Activated effector memory CD4-positive, alpha-beta T cell treated with anti-CD3 and anti-CD28 coated beads, Interleukin-2, amount 50 U/mL, for 16 hours (primary cell): ENCODE measurements at regions not wholly inside any gene's neighbourhood (a gene's known extent, or its start where the extent isn't known, plus 50 kb on each side); places are given as distances from the start of the nearest gene placed in this dataset.
A peak's percentile ranks its signal among the peaks of the same experiment; 100 is the strongest.
"Not testable (repeated sequence)": the region's sequence is repeated elsewhere in the genome, so short reads cannot be mapped to it uniquely, and the experiment has no call there.

ENCODE experiments used
- DNase-seq: peaks from one replicate; pipeline ENCODE4 v3.0.0-alpha.2; 2020

DNA sequence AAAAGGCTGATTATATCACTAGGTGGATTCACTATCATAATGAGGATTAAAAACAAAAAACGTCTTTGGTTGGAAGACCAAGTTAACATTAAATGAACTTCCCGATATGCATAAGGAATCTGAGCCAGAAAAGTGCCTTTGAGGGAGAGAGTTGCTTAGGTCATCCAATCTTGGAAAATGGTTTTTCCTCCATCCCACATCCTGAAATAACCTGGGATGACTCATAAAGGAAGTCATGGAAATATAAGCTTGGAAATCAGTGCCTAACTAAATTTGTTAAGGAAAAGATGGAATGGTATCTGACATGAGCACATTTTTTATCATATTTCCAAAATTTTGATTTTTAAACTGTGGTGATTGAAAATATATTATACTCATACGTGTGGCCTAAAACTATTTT, 66.0 kb downstream of the KBTBD8 start:
- no peak for DNase-seq

DNA sequence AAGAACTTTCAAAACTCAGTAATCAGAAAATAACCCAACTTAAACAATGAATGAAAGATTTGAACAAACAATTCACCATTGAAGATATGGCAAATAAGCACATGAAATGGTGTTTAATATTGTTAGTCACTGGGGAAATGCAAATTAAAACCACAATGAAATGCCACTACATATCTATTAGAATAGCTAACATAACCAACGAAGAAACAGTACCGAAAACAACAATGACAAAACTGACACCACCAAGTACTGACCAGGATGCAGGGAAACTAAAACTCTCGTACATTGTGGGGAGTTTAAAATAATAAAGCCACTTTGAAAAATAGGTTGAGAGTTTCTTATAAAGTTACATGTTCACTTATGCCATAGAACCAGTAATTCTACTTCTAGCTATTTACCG, 69.1 kb downstream of the KBTBD8 start:
- no peak for DNase-seq

DNA sequence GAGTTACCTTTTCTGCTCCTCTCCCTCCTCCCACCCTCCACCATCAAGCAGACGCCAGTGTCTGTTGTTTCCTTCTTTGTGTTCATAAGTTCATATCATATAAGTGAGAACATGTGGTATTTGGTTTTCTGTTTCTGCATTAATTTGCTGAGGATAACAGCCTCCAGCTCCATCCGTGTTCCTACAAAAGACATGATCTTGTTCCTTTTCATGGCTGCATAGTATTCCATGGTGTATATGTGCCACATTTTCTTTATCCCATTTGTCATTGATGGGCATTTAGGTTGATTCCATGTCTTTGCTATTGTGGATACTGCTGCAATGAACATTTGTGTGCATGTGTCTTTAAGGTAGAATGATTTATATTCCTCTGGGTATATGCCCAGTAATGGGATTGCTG, 74.5 kb downstream of the KBTBD8 start:
- not testable (repeated sequence) for DNase-seq

DNA sequence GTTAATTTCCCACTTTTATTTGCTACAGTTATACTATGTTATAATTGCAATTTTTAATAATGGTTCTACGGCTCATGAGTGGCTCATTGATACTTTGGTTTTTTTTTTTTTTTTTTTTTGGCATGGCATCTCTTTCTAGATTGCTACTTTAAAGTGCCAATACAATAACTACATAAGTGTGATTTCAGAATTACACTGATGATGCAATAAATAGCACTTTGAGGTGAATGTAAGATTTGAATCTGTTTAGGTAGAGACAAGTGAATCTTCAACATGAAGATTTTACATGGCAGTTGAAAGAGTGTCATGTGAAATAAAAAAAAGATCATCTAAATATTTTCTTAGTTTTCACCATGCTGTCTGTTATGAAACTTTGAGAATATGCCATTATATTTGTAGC, 75.7 kb downstream of the KBTBD8 start:
- DNase-seq, result no peak

DNA sequence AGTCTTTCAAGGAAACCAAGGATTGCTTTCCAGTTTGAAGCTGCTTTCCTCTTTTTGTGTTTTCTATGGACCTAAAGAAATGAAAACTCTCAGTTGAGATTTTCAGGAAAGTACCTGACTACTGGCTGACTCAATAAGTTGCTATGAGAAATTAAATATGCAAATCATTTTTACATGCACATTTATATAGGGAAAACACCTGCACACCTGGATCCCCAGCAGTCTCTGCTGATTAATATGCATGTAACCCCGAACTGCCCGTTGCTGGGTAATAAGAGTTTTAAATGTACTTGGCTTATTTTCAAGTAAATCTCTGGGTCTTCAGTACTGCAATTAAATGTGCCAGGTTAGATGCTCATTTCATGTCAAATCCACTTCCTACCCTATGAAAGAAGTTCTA, 77.2 kb downstream of the KBTBD8 start:
- no peak for DNase-seq

DNA sequence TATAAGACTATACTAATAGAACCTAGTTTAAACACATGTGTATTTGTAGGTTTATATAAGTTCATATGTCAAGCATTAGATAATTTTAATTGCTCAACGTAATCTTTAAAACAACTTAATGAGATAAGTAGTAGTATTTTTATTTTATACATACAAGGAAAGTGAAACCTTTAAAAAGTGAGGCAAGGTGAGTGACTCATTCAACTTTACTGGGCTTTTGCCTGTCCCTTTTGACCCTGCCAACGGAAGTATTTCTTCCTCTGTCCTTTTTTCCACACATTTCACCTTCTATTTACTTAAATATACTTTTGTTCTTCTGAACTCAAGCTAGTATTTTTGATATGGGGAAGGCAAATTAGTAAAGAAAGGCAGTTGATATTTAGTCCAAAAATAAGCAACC, 78.5 kb downstream of the KBTBD8 start:
- DNase-seq, result no peak

- no peak for DNase-seq
Observed at GRCh38 chr3:67077656-67078055, 79.5 kb downstream of the KBTBD8 start.

GRCh38 chr3:67082533-67083024, 84.5 kb downstream of the KBTBD8 start:
- DNase-seq, result no peak

DNA sequence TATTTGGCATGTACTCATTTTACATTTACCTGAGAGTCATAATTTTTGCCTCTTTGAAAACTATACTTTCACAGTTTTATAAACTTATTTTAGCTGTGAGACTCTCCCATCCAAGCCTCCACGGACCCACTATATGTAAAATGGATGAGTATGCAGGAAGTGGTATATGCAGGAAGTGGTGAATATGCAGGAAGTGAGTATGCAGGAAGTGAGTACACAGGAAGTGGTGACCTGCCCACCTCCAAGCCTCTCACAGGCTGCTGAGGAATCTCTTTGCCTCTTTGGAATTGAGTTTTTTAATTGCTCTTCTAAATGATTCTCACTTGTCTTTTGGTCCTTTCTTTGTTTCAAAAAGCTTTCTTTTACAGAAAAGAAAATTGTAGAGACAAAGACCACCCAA, 85.2 kb downstream of the KBTBD8 start:
- DNase-seq, result peak; percentile 76

- no peak for DNase-seq
Observed at GRCh38 chr3:67087788-67088187, 89.7 kb downstream of the KBTBD8 start.

- DNase-seq, result no peak
Observed at GRCh38 chr3:67090474-67090873, 92.4 kb downstream of the KBTBD8 start.

DNA sequence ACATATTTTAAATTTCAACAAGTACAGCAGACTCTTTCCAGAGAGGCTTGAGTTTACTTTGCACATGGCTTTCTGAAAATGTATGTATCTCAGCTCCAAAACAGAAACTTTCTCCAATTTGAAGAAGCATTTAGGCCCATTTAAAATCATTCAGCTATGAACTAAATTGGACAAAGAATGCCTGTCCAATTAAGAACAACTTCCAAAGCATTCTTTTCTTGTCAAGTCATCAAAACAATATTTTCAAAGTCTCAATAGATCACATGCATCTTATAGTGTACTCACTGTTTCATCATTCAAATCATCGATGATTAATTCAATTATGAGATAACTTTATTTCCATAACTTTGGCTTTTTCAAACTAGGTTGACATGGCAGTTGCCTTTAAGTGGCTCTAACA, 95.2 kb downstream of the KBTBD8 start:
- no peak for DNase-seq

GRCh38 chr3:67094167-67094566, 96.1 kb downstream of the KBTBD8 start:
- DNase-seq, result no peak

DNA sequence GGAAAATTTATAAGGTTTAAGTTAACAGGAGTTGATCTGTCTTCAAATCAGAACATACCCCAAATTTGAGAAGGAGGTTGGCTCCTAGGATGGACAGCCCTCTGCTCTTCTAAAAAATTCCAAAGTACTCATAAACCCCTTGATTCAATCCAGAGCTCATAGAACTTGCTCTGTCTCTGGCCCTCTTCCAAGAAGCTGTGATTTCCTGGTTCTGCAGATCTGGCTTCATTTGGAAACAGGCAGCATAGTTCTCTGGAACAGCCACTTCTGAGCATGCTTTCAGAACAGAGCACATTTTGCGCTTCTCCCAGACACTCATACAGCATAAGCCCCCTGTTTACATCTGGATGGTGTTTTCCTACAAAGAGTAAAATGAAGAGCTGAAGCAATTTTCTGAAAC, 96.7 kb downstream of the KBTBD8 start:
- no peak for DNase-seq

- DNase-seq, result no peak
Observed at GRCh38 chr3:67104388-67104787, 106.3 kb downstream of the KBTBD8 start.

- no peak for DNase-seq
Observed at GRCh38 chr3:67106874-67107273, 108.8 kb downstream of the KBTBD8 start.

GRCh38 chr3:67109651-67110204, 111.6 kb downstream of the KBTBD8 start:
- DNase-seq, result no peak

DNA sequence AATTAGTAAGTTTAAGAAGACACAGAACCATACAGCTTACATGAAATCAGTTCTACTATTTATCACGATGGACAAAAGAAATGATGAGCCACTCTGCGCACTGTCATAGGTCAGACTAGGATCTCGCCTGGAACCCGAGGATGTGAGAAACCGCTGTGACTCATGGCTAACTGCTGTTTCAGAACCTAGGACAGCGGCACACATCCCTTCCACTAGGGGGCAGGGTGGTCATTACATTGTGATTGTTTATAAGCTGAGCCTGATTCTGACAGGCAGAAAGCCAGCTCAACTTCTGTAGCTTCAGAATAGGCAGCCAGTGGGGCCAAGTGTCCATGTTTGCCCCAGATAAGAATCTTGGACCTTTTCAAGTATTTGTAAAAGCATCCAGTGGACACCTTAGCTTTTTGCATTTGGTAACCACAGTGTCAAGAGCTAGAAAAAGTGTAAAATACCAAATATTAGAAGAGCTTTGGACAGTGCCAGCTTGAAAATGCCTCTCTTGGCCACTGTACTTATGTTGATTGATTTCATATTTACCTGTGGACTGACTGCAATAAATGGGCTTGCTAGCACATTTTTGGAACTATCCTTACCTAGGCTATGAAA, 115.8 kb downstream of the KBTBD8 start:
- DNase-seq, result peak; percentile 89

DNA sequence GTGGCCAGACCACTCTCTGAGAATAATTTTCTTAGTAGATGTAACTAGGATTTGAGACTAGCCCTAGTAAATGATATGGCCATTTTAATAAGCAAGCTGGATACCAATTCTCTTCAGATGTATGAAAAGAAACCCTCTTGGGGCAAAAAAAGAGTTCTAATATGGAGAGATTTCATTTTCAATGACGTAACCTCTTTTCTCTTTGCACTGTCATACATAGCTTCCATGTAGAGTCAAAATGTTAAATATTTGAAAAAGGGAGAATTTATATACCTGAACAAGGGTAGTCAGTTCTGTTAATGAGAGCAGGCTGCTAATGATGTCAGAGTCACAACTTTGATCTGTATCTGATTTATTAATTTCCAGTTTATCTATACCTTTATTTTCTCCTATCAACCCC, 120.0 kb downstream of the KBTBD8 start:
- DNase-seq, result no peak

DNA sequence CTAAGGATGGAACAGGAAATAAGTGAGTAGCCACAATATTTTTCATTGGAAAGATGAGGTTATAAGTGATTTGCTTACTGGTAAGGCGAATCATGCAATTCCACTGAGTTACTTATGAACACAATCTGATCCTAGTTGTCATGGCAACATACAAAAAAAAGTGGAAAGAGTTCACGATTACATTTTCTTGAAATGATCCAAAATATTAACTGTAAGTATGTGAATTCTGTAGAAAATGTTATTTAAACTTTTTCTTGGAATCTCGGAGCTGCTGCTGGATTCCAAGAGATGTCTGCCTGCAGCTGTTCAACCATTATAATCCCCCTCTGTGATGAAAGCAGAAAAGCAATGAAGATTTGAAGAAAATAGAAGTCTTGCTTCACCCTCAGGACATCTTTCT, 120.5 kb downstream of the KBTBD8 start:
- no peak for DNase-seq

DNA sequence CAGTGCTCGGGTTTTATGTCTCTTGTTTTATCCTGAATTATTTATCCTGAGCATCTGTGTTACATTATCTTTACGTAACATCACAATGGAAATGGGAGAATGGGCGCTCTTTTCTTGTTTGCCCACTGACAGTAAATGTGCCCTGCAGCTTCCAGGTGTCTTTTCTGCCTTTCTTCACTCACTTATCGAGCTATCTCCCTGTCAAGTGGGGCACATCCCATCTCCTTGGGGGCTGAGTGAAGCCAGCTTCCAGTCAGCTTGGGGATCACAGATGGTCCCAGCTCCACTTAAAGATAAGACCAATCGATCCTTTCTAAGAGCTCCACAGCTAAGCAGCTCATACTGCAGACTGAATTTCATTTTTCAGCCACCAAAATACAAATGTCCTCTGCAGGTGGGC, 125.8 kb downstream of the KBTBD8 start:
- no peak for DNase-seq

DNA sequence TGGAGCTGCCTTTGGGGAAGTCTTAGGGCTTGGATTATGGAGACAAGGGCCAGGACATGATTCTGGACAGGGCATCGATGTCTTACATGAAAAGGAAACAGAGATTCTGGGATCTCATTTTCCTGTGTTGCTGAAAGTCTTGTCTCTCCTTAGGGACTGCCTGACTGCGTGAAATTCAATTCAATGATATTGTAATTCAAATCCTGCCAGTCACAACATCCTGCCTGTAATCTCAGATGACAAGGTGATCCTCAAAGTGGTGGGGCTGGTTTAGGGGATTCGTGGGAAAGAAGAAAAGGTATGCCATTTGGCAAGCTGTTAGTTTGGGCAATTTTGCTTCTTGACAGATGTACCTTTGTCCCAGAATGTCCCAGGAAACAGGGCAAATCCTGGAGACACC, 129.1 kb downstream of the KBTBD8 start:
- DNase-seq, result no peak

DNA sequence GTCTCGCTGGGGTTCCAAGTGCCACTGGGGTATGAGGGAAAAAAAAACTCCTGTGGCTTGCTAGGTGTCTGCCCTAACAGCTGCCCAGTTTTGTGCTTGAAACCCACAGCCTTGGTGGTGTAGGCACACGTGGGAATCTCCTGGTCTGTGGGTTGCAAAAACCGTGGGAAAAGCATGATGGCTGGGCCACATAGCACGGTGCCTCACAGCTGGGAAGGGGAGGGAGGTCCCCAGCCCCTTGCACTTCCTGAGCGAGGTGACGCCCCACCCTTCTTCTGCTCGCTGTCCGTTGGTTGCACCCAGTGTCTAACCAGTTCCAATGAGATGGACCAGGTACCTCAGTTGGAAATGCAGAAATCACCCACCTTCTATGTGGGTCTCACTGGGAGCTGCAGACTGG, 144.3 kb downstream of the KBTBD8 start:
- no peak for DNase-seq

DNA sequence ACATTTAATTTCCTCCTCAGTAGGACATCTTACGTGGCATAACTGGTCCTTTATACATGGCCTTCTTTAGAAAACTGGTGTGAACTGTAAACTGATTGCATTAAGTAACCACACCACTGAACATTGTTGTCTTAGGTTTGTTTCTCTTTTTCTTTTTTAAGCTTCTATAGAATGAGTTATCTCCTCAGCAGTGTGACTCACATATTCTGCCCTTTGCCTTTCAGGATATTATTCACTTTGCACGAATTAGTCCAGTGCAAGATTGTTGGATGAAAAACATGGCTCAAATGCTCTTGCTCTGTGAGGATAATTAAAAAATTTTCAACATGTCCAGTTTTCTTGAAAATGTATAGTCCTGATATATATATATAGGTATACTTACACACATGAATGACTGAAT, 147.6 kb downstream of the KBTBD8 start:
- no peak for DNase-seq

GRCh38 chr3:67154429-67154828, 156.3 kb downstream of the KBTBD8 start:
- no peak for DNase-seq
